BLaER1 treated with 17β-estradiol and CSF1 and Interleukin-3, amounts not matched to agents 10 nM and 100 nM (cell line): ENCODE measurements at regions not wholly inside any gene's neighbourhood (a gene's known extent, or its start where the extent isn't known, plus 50 kb on each side); places are given as distances from the start of the nearest gene placed in this dataset.
"Not testable (repeated sequence)": the region's sequence is repeated elsewhere in the genome, so short reads cannot be mapped to it uniquely, and the experiment has no call there.

Experiments used
- H3K27ac ChIP-seq, 11 experiments: shearing (Covaris generic); formaldehyde crosslinking; 2 replicates each; pipeline ENCODE4 v1.8.1; 2022
- H3K27me3 ChIP-seq, 11 experiments: shearing (Covaris generic); formaldehyde crosslinking; 2 replicates each; pipeline ENCODE4 v1.8.1; 2022
- H3K36me3 ChIP-seq, 11 experiments: shearing (Covaris generic); formaldehyde crosslinking; 2 replicates each; pipeline ENCODE4 v1.8.1; 2022
- H3K4me1 ChIP-seq, 10 experiments: shearing (Covaris generic); formaldehyde crosslinking; 2 replicates each; pipeline ENCODE4 v1.8.1; 2022
- H3K4me2 ChIP-seq, 11 experiments: shearing (Covaris generic); formaldehyde crosslinking; 2 replicates each; pipeline ENCODE4 v1.8.1; 2022
- H3K4me3 ChIP-seq, 10 experiments: shearing (Covaris generic); formaldehyde crosslinking; 2 replicates each; pipeline ENCODE4 v1.8.1; 2022
- H3K9ac ChIP-seq, 11 experiments: shearing (Covaris generic); formaldehyde crosslinking; 2 replicates each; pipeline ENCODE4 v1.8.1; 2022
- H3K9me3 ChIP-seq, 11 experiments: shearing (Covaris generic); formaldehyde crosslinking; replicated peaks in 1 of 11; 2 replicates each; pipeline ENCODE4 v1.8.1; 2022
- H4K20me1 ChIP-seq, 11 experiments: shearing (Covaris generic); formaldehyde crosslinking; 2 replicates each; pipeline ENCODE4 v1.8.1; 2022
- Cebpa-rat ChIP-seq, 11 experiments: shearing (Covaris generic); IDR thresholded peaks; 2 replicates each; pipeline ENCODE4 v1.8.1; 2022

DNA sequence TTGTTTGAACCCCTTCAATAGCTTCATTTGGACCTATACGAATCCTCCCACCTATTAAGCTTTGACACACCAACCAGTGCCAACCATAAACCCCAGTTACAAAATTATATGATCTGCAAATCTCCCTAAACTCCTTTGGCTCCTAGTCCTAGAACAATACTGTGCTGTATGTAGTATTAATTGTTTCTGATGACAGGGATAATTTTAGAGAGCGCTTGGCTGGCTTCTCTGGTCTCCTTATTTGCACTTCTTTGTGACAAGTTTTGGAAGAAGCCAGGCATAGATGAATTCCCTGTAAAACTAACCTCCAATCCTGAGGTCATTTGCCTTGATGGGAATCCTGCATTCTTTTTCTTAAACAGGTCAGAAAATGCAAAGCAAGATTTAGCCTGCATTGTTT, 433.0 kb downstream of the PPARGC1A start:
- H3K9me3 ChIP-seq, result no peaks in the 10 kb centered on the region
- no peak for TF ChIP-seq Cebpa-rat (IDR thresholded peaks at IDR 0.05)
- no peaks in the 10 kb centered on the region for H4K20me1 ChIP-seq
- no peaks in the 10 kb centered on the region for H3K27me3 ChIP-seq
- H3K9ac ChIP-seq, result no peak overlapping the region
- no peak overlapping the region for H3K27ac ChIP-seq
- no peaks in the 10 kb centered on the region for H3K36me3 ChIP-seq
- H3K4me2 ChIP-seq, result no peak overlapping the region
- no peak overlapping the region for H3K4me3 ChIP-seq
- H3K4me1 ChIP-seq, result no peaks in the 10 kb centered on the region

DNA sequence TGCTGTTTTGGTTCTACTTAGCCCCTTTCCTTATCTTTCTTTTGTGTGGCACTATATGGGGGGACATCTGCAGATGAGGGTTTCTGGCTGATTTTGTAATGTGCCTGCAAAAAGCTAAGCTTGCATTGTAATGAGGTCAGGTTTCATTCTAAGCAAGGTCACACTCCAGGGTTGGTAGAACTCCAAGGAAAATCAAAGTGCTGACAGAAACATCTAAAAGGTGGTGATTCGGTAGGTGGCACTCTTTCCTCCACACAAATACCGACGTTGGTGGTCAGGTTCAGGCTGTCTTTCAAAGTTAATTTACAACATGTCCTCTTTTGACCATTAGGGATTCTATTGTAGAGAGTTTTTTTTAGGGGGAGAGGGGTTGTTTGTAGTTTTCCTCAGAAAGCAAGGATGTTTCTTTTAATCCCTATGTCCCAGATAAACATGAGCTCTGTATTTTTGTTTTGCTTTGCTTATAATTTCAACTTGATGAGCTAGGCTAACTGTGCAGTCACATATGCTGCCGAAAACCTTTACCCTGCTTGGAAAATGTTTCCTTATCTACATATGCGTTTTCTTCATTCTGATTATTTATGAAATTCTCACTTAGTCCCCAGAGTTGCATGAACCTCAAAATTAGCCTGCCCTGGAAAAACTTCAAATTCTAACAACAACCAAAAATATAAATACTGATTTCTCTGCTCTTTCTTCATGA, 434.2 kb downstream of the PPARGC1A start:
- Histone ChIP-seq H3K27ac (no peak overlapping the region), H3K4me1 (no peaks in the 10 kb centered on the region), H3K9me3 (no peaks in the 10 kb centered on the region), H3K36me3 (no peaks in the 10 kb centered on the region), H3K9ac (no peak overlapping the region), H3K4me3 (no peak overlapping the region), H3K4me2 (no peak overlapping the region), H4K20me1 (no peaks in the 10 kb centered on the region), H3K27me3 (no peaks in the 10 kb centered on the region)
- no peak for TF ChIP-seq Cebpa-rat (IDR thresholded peaks at IDR 0.05)

DNA sequence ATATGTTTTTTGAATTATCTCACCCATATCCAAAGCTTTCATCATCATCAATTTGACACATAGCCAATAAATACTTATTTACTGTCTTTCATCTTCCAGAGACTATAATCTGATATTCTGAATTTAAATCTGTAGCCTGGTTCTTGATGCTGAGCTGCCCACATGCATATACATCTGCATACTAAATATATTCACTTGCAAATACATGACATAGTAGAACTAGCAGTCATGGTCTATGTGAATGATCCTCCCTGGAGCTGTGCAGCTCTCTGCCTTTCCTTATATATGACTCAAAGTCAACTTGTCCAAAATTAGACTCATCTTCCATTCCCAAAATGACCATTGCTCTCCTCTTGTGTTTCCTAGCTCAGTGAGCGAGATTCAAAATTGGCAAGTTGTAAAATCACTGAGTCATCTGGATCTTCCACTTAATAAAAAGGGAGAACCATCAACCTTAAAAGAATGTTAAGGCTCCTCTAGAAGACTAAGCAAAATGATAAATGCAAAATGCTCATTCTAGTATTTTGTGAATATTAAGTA, 448.2 kb downstream of the PPARGC1A start:
- no peak for TF ChIP-seq Cebpa-rat (IDR thresholded peaks at IDR 0.05)
- no peaks in the 10 kb centered on the region for H3K4me1 ChIP-seq
- H3K27me3 ChIP-seq, result no peaks in the 10 kb centered on the region
- no peaks in the 10 kb centered on the region for H3K9me3 ChIP-seq
- H3K4me2 ChIP-seq, result no peak overlapping the region
- no peak overlapping the region for H3K4me3 ChIP-seq
- H4K20me1 ChIP-seq, result no peaks in the 10 kb centered on the region
- no peak overlapping the region for H3K9ac ChIP-seq
- H3K36me3 ChIP-seq, result no peaks in the 10 kb centered on the region
- no peak overlapping the region for H3K27ac ChIP-seq

DNA sequence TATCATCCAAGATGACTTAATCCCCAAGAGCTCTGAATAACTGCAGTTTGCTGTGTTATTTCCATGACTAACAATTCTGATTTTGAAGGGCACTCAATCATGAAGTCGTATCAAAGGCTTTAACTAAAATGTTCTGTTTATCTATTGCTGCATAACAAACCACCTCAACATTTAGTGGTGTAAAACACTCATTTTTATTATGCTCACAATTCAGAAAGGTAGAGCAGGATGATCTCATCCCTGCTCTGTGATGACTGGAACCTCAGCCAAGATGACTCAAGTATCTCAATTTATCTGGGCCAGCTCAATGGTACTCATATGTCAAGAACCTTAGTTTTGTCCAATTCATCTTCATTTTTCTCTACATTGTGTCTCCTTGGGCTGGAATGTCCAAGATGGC, 451.1 kb downstream of the PPARGC1A start:
- Histone ChIP-seq H3K9me3 (no peaks in the 10 kb centered on the region), H3K27ac (no peak overlapping the region), H3K4me2 (no peak overlapping the region), H3K27me3 (no peaks in the 10 kb centered on the region), H3K4me3 (no peak overlapping the region), H3K9ac (no peak overlapping the region), H4K20me1 (no peaks in the 10 kb centered on the region), H3K4me1 (no peaks in the 10 kb centered on the region), H3K36me3 (no peaks in the 10 kb centered on the region)
- TF ChIP-seq Cebpa-rat (IDR thresholded peaks at IDR 0.05), result no peak

DNA sequence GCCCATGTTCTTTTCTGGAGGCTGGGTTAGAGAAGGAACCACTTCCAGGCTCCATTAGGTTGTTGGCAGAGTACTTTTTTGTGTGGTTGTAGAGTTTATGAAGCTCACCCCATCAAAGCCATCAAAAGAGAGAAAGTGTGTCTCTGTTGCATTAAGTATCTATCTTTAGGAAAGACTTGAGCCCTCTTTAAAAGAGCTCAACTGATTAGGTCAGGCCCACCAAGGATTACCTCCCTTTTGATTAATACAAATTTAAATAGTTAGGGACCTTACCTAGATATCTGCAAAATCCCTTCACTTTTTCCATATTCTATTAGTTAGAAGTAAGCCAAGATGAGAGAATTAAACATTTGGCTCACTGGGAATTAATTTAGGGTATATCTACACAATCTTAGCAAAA, 460.4 kb downstream of the PPARGC1A start:
- no peak for TF ChIP-seq Cebpa-rat (IDR thresholded peaks at IDR 0.05)
- no peaks in the 10 kb centered on the region for H4K20me1 ChIP-seq
- no peak overlapping the region for H3K4me3 ChIP-seq
- H3K9ac ChIP-seq, result no peak overlapping the region
- no peak overlapping the region for H3K27ac ChIP-seq
- no peaks in the 10 kb centered on the region for H3K36me3 ChIP-seq
- no peaks in the 10 kb centered on the region for H3K27me3 ChIP-seq
- no peak overlapping the region for H3K4me2 ChIP-seq
- H3K4me1 ChIP-seq, result peaks cover 0 to 19% (median 6%) of the 10 kb centered on the region in 10 experiments; a peak in 10 of 20 replicates
- H3K9me3 ChIP-seq, result no peaks in the 10 kb centered on the region

DNA sequence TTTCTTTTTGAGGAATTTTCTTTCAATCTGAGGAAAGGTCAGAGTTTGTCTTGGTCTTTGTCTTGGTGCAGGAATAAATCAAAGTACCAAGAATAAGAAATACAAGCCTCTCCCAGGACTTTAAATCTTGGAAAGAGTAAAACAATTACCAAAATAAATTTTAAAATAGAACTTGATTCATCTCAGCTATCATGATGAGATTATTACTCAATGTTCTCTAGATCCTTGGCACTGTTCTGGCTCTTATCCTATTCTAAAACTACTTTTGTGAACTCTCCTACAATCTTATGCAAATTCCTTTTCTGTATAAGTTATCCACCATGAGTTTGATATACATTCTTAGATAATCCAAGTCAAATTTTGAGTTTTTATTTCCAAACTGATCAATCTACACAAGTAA, 464.3 kb downstream of the PPARGC1A start:
- Histone ChIP-seq H3K9ac (no peak overlapping the region), H3K27ac (no peak overlapping the region), H3K27me3 (no peaks in the 10 kb centered on the region), H3K9me3 (no peaks in the 10 kb centered on the region; a peak in 1 of 22 replicates), H3K4me1 (peaks cover 0 to 20% (median 6%) of the 10 kb centered on the region in 10 experiments; a peak in 10 of 20 replicates), H3K4me2 (peak overlapping the region in 3 of 11 experiments; percentile 16 to 57 (median 38); a peak in 4 of 22 replicates), H3K4me3 (no peak overlapping the region), H4K20me1 (no peaks in the 10 kb centered on the region), H3K36me3 (no peaks in the 10 kb centered on the region)
- TF ChIP-seq Cebpa-rat (IDR thresholded peaks at IDR 0.05), result no peak

DNA sequence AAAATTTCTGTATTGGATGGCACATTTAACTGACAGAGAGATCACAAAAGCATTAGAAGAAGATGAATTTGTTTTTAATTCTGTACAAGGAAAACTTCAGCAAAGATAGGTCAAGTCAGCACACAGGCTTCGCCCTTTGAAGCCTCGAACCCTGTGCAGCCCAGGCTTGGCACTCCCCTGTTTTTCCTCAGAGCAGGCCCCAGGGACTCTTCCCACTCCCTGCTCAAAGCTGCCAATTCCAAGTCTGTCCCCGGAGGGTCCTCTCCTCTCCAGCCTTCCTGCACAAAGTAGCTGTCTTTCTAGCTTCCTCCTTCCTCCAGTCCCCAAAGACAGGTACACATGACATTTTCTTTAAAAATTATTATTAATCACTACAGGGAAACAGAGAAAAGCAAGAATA, 466.3 kb downstream of the PPARGC1A start:
- H3K27me3 ChIP-seq, result no peaks in the 10 kb centered on the region
- no peaks in the 10 kb centered on the region for H4K20me1 ChIP-seq
- H3K9me3 ChIP-seq, result peaks cover 0 to 9% (median 5%) of the 10 kb centered on the region in 11 experiments; a peak in 14 of 22 replicates
- H3K9ac ChIP-seq, result no peak overlapping the region
- H3K27ac ChIP-seq, result no peak overlapping the region
- TF ChIP-seq Cebpa-rat (IDR thresholded peaks at IDR 0.05), result no peak
- no peak overlapping the region for H3K4me2 ChIP-seq
- H3K4me1 ChIP-seq, result peaks cover 0 to 20% (median 6%) of the 10 kb centered on the region in 10 experiments; a peak in 10 of 20 replicates
- no peak overlapping the region for H3K4me3 ChIP-seq
- no peaks in the 10 kb centered on the region for H3K36me3 ChIP-seq

DNA sequence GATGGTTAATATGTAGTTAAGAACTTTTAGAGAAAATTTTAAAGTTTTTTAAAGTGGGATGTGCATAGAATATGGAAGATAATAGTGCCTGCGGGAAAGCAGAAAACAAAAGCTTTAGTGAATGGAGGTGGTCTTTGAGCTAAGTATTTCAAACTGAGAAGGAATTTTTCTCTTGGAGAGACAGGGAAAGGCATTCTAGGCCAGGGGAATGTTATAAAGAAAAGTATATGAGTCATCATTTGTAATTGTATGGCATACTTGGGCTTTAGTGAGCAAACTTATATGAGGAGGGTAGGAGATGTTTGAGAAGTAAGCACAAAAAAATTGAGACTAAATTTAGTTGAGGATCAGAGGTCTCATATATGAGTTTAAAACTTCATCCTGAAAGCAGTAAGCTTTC, 467.0 kb downstream of the PPARGC1A start:
- Histone ChIP-seq H3K4me2 (no peak overlapping the region), H3K4me1 (peaks cover 0 to 20% (median 6%) of the 10 kb centered on the region in 10 experiments; a peak in 10 of 20 replicates), H3K27me3 (no peaks in the 10 kb centered on the region), H3K9me3 (peaks cover 0 to 9% (median 5%) of the 10 kb centered on the region in 11 experiments; a peak in 14 of 22 replicates), H3K27ac (no peak overlapping the region), H3K9ac (no peak overlapping the region), H3K36me3 (no peaks in the 10 kb centered on the region), H4K20me1 (no peaks in the 10 kb centered on the region), H3K4me3 (no peak overlapping the region)
- no peak for TF ChIP-seq Cebpa-rat (IDR thresholded peaks at IDR 0.05)

DNA sequence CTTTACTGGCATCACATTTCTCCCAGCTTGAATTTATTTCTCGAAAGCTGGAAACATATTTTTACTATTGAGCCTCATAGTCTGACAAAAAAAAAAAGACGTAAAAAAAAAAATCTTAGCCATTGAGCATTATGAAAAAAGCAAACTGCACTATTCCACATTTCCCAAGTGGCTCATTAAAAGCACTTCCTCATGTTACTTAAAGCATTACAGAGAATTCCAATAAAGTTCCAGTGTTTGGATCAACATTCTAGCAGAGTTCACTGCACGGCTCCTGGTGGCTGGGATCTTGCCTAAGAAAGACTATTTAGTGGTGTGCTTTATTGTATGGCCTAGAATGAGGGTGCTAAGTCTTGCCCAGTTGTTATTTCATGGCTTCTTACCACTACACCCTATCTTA, 476.2 kb downstream of the PPARGC1A start:
- no peaks in the 10 kb centered on the region for H4K20me1 ChIP-seq
- no peak overlapping the region for H3K4me2 ChIP-seq
- H3K27ac ChIP-seq, result no peak overlapping the region
- no peak overlapping the region for H3K9ac ChIP-seq
- no peak for TF ChIP-seq Cebpa-rat (IDR thresholded peaks at IDR 0.05)
- peaks cover 0 to 10% (median 0%) of the 10 kb centered on the region in 11 experiments; a peak in 3 of 22 replicates for H3K9me3 ChIP-seq
- H3K36me3 ChIP-seq, result no peaks in the 10 kb centered on the region
- no peaks in the 10 kb centered on the region for H3K27me3 ChIP-seq
- peaks cover 0 to 9% (median 0%) of the 10 kb centered on the region in 10 experiments; a peak in 4 of 20 replicates for H3K4me1 ChIP-seq
- H3K4me3 ChIP-seq, result no peak overlapping the region

DNA sequence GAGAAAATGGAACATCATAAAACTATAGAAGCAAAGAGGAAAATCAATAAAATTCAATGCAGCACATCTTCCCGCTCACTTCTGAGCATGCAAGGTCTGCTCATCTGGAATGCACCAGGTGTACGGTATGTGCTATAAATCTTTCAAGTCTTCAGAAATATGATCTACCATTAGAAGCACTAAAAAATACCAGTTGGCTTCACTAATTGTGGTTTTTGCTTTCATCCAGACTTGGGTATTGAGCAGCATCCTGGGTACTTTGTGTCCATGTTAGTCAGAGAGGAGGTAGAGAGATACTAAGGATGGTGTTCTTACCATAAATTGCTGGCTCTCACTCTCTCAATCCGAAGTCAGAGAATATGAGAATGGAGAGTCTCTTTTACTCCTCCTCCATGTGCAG, 477.1 kb downstream of the PPARGC1A start:
- no peak overlapping the region for H3K9ac ChIP-seq
- no peak for TF ChIP-seq Cebpa-rat (IDR thresholded peaks at IDR 0.05)
- H3K27me3 ChIP-seq, result no peaks in the 10 kb centered on the region

DNA sequence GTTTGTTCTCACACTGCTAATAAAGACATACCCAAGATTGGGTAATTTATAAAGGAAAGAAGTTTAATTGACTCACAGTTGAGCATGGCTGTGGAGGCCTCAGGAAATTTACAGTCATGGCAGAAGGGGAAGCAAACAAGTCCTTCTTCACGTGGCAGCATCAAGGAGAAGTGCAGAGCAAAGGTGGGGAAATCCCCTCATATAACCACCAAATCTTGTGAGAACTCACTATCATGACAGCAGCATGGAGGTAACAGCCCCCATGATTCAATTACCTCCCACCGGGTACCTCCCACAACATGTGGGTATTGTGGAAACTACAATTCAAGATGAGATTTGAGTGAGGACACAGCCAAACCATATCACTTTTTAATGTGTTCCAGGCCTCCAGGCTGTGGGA, 480.9 kb downstream of the PPARGC1A start:
- H3K4me3 ChIP-seq, H3K36me3 ChIP-seq, H3K27me3 ChIP-seq, H3K9ac ChIP-seq, H4K20me1 ChIP-seq: not testable (repeated sequence)
- Histone ChIP-seq H3K9me3 (peaks cover 0 to 28% (median 0%) of the 10 kb centered on the region in 11 experiments; a peak in 7 of 22 replicates), H3K4me1 (peaks cover 0 to 13% (median 0%) of the 10 kb centered on the region in 10 experiments; a peak in 4 of 20 replicates), H3K27ac (peak overlapping the region in 4 of 11 experiments; percentile 6 to 51 (median 40); a peak in 6 of 22 replicates), H3K4me2 (0 out of 22 replicates have a peak overlapping the region, but pooled peaks of 2 of the 11 experiments have one; percentile 14)

More for the DNA sequence above, 477.1 kb downstream of the PPARGC1A start:
- Histone ChIP-seq H3K9me3 (peaks cover 0 to 10% (median 0%) of the 10 kb centered on the region in 11 experiments; a peak in 3 of 22 replicates), H4K20me1 (no peaks in the 10 kb centered on the region), H3K27ac (no peak overlapping the region), H3K4me3 (no peak overlapping the region), H3K4me2 (no peak overlapping the region), H3K36me3 (no peaks in the 10 kb centered on the region), H3K4me1 (peaks cover 0 to 13% (median 0%) of the 10 kb centered on the region in 10 experiments; a peak in 4 of 20 replicates)
